ENCODE measurements at regions not wholly inside any gene's neighbourhood (a gene's known extent, or its start where the extent isn't known, plus 50 kb on each side); places are given as distances from the start of the nearest gene placed in this dataset.
"Not testable (repeated sequence)": the region's sequence is repeated elsewhere in the genome, so short reads cannot be mapped to it uniquely, and the experiment has no call there.

GRCh38 chr18:65214456-65214855 lies 536.4 kb upstream of the CDH7 start:
- H3K27ac ChIP-seq = no peak overlapping the region
- TF ChIP-seq CTCF (conservative IDR thresholded peaks at IDR 0.05) = no peak

- H3K27ac ChIP-seq = no peak overlapping the region
- peak; percentile 73 for TF ChIP-seq CTCF (conservative IDR thresholded peaks at IDR 0.05)
Observed at GRCh38 chr18:65206551-65207260, 544.1 kb upstream of the CDH7 start.

DNA sequence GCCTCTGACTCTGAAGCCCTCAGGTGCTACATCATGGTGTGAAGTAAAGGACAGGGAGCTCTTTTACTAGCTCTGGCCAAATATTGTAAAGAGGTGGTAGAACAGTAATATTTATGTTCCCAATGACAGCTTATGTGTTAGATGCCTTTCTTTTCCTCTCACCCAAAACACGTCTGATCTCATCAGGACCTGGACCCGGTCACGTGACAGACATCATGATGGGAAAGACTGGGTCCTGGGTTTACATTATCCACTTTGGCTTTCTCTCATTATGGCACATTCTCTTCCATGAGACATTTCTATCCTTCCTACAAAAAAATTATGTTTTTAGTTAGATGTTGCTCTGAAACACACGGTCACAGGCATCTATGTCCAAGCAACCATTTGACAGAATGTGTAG lies 548.7 kb upstream of the CDH7 start:
- H3K27ac ChIP-seq = no peak overlapping the region
- no peak for TF ChIP-seq CTCF (conservative IDR thresholded peaks at IDR 0.05)

DNA sequence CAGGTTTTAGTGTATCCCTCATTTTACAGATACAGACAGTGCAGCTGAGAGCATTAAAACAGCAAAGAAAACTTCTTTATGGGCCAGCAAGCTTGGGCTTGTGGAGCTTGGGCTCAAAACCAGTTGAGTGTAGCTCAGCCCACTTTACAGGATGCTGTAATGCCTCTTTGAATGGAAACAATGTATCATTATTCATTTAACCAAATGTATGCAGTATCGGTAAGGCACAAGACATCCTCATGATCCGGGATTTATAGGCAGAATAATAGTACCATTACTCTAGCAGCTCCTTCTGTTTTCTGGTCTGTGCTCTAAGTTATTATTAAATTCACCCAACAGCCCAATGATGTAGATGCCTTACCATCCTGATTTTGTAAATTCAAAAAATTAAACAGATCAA lies 575.1 kb upstream of the CDH7 start:
- H3K27ac ChIP-seq = no peak overlapping the region
- TF ChIP-seq CTCF (conservative IDR thresholded peaks at IDR 0.05) = no peak

DNA sequence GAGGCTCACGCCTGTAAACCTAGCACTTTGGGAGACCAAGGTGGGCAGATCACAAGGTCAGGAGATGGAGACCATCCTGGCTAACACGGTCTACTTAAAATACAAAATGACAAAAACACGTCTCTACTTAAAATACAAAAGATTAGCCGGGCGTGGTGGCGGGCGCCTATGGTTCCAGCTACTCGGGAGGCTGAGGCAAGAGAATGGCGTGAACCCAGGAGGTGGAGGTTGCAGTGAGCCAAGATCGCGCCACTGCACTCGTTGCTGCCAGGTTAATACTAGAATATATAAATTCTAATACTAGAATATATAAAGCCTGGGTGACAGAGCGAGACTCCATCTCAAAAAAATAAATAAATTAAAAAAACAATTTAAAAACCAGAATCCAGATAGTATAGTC lies 588.7 kb upstream of the CDH7 start:
- not testable (repeated sequence) for H3K27ac ChIP-seq

DNA sequence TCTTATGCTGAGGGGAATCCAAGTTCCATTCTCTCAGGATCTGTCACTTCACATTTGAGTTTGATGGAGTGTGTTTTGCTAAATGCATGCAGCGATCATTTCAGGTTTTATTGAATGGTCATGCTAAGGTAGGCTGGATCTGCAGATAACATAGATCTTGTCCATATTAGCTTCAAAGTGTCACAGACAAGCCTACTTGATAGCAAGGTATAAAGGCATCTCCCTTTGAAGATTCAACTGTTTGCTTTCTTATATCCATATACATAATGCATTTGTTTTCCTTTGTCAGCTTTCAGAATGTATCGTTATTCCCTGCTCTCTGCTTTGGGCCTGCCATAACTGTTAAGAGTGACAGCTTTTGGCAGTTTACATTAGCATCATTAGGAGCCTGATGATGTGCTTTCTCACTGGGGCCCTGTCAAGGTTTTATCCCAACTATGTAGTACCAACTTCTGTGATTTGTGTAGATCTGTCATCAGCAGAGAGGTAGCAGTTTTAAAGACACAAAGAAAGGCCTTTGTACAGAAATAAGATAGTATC lies 604.3 kb upstream of the CDH7 start:
- TF ChIP-seq CTCF (conservative IDR thresholded peaks at IDR 0.05) = no peak
- no peak overlapping the region for H3K27ac ChIP-seq

- no peak for TF ChIP-seq CTCF (conservative IDR thresholded peaks at IDR 0.05)
- H3K27ac ChIP-seq = no peak overlapping the region
Observed at GRCh38 chr18:65145312-65145711, 605.5 kb upstream of the CDH7 start.

- no peak overlapping the region for H3K27ac ChIP-seq
- TF ChIP-seq CTCF (conservative IDR thresholded peaks at IDR 0.05) = no peak
Observed at GRCh38 chr18:65133610-65134009, 617.2 kb upstream of the CDH7 start.

Data from VCaP (cell line).